SK-N-SH treated with all-trans-retinoic acid at 6 μM for 48 hours (cell line): ENCODE measurements at regions not wholly inside any gene's neighbourhood (a gene's known extent, or its start where the extent isn't known, plus 50 kb on each side); places are given as distances from the start of the nearest gene placed in this dataset.

ENCODE experiments used
- ARNTL ChIP-seq: fragments of 450-650 bp; formaldehyde crosslinking; IDR thresholded peaks from 2 replicates; pipeline ENCODE4 v1.5.0; 2020; ENCODE audit warnings: low read depth, mild to moderate bottlenecking, moderate library complexity, borderline replicate concordance
- ESRRG ChIP-seq: fragments of 250-450 bp; sonication (Bioruptor Pico); IDR thresholded peaks from 2 replicates; pipeline ENCODE4 v1.6.1; 2021; ENCODE audit warnings: mild to moderate bottlenecking
- GLIS3 ChIP-seq: fragments of 250-450 bp; sonication (Bioruptor Pico); IDR thresholded peaks from 2 replicates; pipeline ENCODE4 v1.5.0; 2020; ENCODE audit warnings: mild to moderate bottlenecking, moderate library complexity
- ISL1 ChIP-seq: fragments of 250-450 bp; sonication (Bioruptor Pico); IDR thresholded peaks from 2 replicates; pipeline ENCODE4 v2.1.2; 2022; ENCODE audit warnings: mild to moderate bottlenecking, moderate library complexity
- OSR1 ChIP-seq: fragments of 250-450 bp; sonication (Bioruptor Pico); IDR thresholded peaks from 2 replicates; pipeline ENCODE4 v1.8.0; 2022; ENCODE audit warnings: moderate library complexity, mild to moderate bottlenecking, inconsistent platforms
- TOX ChIP-seq: fragments of 250-450 bp; sonication (Bioruptor Pico); IDR thresholded peaks from 2 replicates; pipeline ENCODE4 v1.8.0; 2021; ENCODE audit warnings: mild to moderate bottlenecking, moderate library complexity, borderline replicate concordance
- ZFP3 ChIP-seq: fragments of 250-450 bp; sonication (Bioruptor Pico); IDR thresholded peaks from 2 replicates; pipeline ENCODE4 v1.5.0; 2020; ENCODE audit warnings: mild to moderate bottlenecking, moderate library complexity
- ZNF70 ChIP-seq: fragments of 450-650 bp; formaldehyde crosslinking; IDR thresholded peaks from 2 replicates; pipeline ENCODE4 v1.5.0; 2020; ENCODE audit warnings: mild to moderate bottlenecking, moderate library complexity
- TF ChIP-seq, protein P1 (sequence below): fragments of 250-450 bp; sonication (Bioruptor Pico); IDR thresholded peaks from 2 replicates; pipeline ENCODE4 v1.8.0; 2021; ENCODE audit warnings: low read depth, mild to moderate bottlenecking, moderate library complexity, borderline replicate concordance

DNA sequence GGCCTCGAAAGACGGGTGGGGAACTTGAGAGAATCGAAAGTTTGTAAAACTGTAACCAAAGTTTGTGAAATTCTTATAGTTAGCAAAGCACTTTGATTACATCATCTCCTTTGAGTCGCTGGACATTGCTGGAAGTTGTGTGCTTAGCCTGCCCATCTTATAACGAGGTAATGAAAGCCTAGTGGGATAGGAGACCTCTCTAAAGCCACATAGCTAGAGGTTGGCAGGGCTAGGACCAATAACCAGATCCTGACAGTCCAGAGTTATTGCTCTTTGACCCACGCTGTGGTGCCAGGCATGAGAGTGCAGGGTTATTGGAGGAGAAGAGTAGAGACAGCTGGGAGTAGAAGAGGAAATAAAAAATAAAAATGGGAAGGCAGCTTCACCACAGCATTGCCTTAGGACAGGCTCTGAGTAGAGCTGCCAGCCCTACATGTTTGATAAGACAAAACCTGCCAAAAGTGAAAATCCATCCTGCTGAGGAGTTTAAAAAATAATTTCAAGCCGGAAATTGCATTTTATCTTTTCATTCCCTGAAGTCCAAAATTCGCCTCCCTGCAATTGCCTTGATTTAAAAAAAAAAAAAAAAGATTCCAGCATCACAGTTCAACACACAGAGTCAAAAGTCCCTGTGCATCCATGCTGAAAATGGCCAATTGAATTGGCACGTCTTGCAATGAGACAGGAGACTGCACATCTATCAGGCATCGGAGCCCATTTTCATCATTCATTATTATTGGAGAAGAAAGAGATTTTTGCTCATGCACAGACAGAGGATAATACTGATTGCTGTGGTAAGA lies 225.5 kb upstream of the POU2AF2 start:
- TF ChIP-seq ISL1 (CRISPR knock-in tag) (no peak), ARNTL (no peak), ESRRG (CRISPR knock-in tag) (no peak), OSR1 (CRISPR knock-in tag) (no peak), TOX (CRISPR knock-in tag) (no peak), ZFP3 (no peak), ZNF70 (CRISPR knock-in tag) (no peak), GLIS3 (CRISPR knock-in tag) (no peak)
- TF ChIP-seq, protein P1, sequence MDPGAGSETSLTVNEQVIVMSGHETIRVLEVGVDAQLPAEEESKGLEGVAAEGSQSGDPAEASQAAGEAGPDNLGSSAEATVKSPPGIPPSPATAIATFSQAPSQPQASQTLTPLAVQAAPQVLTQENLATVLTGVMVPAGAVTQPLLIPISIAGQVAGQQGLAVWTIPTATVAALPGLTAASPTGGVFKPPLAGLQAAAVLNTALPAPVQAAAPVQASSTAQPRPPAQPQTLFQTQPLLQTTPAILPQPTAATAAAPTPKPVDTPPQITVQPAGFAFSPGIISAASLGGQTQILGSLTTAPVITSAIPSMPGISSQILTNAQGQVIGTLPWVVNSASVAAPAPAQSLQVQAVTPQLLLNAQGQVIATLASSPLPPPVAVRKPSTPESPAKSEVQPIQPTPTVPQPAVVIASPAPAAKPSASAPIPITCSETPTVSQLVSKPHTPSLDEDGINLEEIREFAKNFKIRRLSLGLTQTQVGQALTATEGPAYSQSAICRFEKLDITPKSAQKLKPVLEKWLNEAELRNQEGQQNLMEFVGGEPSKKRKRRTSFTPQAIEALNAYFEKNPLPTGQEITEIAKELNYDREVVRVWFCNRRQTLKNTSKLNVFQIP (CRISPR knock-in tag) = no peak
